NOMO-1 (cell line): ENCODE measurements at regions not wholly inside any gene's neighbourhood (a gene's known extent, or its start where the extent isn't known, plus 50 kb on each side); places are given as distances from the start of the nearest gene placed in this dataset.

Experiments
- DNase-seq, 2 experiments: peaks; one replicate each; lab custom pipeline; 2025; ENCODE audit not compliant: unreplicated experiment in 2 of 2; lab: John Stamatoyannopoulos, UW

GRCh38 chr12:89122852-89123251, 229.4 kb downstream of the DUSP6 start:
- DNase-seq: no peak

GRCh38 chr12:89117448-89118034, 234.8 kb downstream of the DUSP6 start:
- DNase-seq: no peak

- no peak for DNase-seq
These were observed 240.3 kb downstream of the DUSP6 start for GRCh38 chr12:89111964-89112363.

GRCh38 chr12:89108265-89108664, 244.0 kb downstream of the DUSP6 start:
- no peak for DNase-seq

GRCh38 chr12:89106950-89107349, 245.4 kb downstream of the DUSP6 start:
- no peak for DNase-seq

GRCh38 chr12:89105243-89105642, 247.1 kb downstream of the DUSP6 start:
- no peak for DNase-seq

GRCh38 chr12:89103831-89104230, 248.5 kb downstream of the DUSP6 start:
- DNase-seq: no peak

GRCh38 chr12:89101440-89101839, 250.9 kb downstream of the DUSP6 start:
- no peak for DNase-seq

- DNase-seq: no peak
These were observed 253.7 kb downstream of the DUSP6 start for GRCh38 chr12:89098441-89099112.

- DNase-seq: no peak
These were observed 260.0 kb downstream of the DUSP6 start for GRCh38 chr12:89092297-89092696.

GRCh38 chr12:89091293-89091841, 260.9 kb downstream of the DUSP6 start:
- no peak for DNase-seq

GRCh38 chr12:89089264-89089663, 263.0 kb downstream of the DUSP6 start:
- no peak for DNase-seq

GRCh38 chr12:89087876-89088275, 264.4 kb downstream of the DUSP6 start:
- no peak for DNase-seq

GRCh38 chr12:89087149-89087825, 265.0 kb downstream of the DUSP6 start:
- no peak for DNase-seq

GRCh38 chr12:89085421-89085820, 266.9 kb downstream of the DUSP6 start:
- DNase-seq: no peak

GRCh38 chr12:89084751-89085150, 267.6 kb downstream of the DUSP6 start:
- DNase-seq: no peak

GRCh38 chr12:89083491-89083890, 268.8 kb downstream of the DUSP6 start:
- no peak for DNase-seq

- DNase-seq: no peak
These were observed 269.9 kb downstream of the DUSP6 start for GRCh38 chr12:89082370-89082753.

GRCh38 chr12:89081719-89082369, 270.5 kb downstream of the DUSP6 start:
- peak; percentile 4 to 16 for DNase-seq

- no peak for DNase-seq
These were observed 271.4 kb downstream of the DUSP6 start for GRCh38 chr12:89080793-89081465.
